Naive thymus-derived CD4-positive, alpha-beta T cell (primary cell): ENCODE measurements at regions not wholly inside any gene's neighbourhood (a gene's known extent, or its start where the extent isn't known, plus 50 kb on each side); places are given as distances from the start of the nearest gene placed in this dataset.

Experiments
- ATAC-seq: fragments of 150-1000 bp; cut with Tn5 transposase; 2 replicates; pipeline ENCODE4 v1.10.0; 2021; ENCODE audit warnings: mild to moderate bottlenecking, moderate library complexity
- CTCF ChIA-PET: fragments of 350-600 bp; sonication (Branson Sonifier 250); formaldehyde crosslinking; loops from one replicate; lab custom pipeline; 2021; ENCODE audit warnings: antibody characterized with exemption; lab: Charles Lee
- POLR2A ChIA-PET: fragments of 350-600 bp; sonication (Branson Sonifier 250); formaldehyde crosslinking; loops from one replicate; lab custom pipeline; 2021; ENCODE audit warnings: antibody characterized with exemption, inconsistent platforms; lab: Charles Lee
- DNase-seq, 9 donors: peaks; one replicate each; pipeline versions ENCODE4 v3.0.0 to v3.0.0-alpha.2; 2020 to 2022; ENCODE audit warnings: mixed read lengths in 1 of 9
- H3K27ac ChIP-seq: one replicate; pipeline ENCODE4 v1.7.0; 2013; ENCODE audit warnings: mild to moderate bottlenecking, low read depth, low read length, moderate library complexity
- H3K27me3 ChIP-seq, 2 donors: one replicate each; pipeline ENCODE4 v1.7.0; 2013; ENCODE audit warnings: low read length in 2 of 2, mild to moderate bottlenecking in 2 of 2, moderate library complexity in 2 of 2; ENCODE audit not compliant: control insufficient read depth in 2 of 2, insufficient read depth in 2 of 2
- H3K36me3 ChIP-seq, 3 experiments: 1 replicate in 2 of 3; 2 replicates in 1 of 3; pipeline ENCODE4 v1.7.0; 2013; ENCODE audit warnings: low read length in 3 of 3, mild to moderate bottlenecking in 3 of 3, moderate library complexity in 1 of 3; ENCODE audit not compliant: insufficient read depth in 3 of 3, control insufficient read depth in 2 of 3
- H3K4me1 ChIP-seq, 2 donors: one replicate each; pipeline ENCODE4 v1.7.0; 2013; ENCODE audit warnings: low read length in 2 of 2, mild to moderate bottlenecking in 2 of 2, moderate library complexity in 1 of 2; ENCODE audit not compliant: control insufficient read depth in 2 of 2, insufficient read depth in 2 of 2
- H3K4me3 ChIP-seq: 2 replicates; pipeline ENCODE4 v1.7.0; 2013; ENCODE audit warnings: mild to moderate bottlenecking, low read length
- H3K9me3 ChIP-seq, 3 experiments: 1 replicate in 2 of 3; 2 replicates in 1 of 3; pipeline ENCODE4 v1.7.0; 2013; ENCODE audit warnings: low read length in 3 of 3; ENCODE audit not compliant: control insufficient read depth in 2 of 3
- H3K27ac Mint-ChIP-seq, 9 donors: one replicate each; pipeline ENCODE4 v1.8.0; 2020 to 2022; ENCODE audit warnings: mixed read lengths in 9 of 9, mild to moderate bottlenecking in 8 of 9, moderate library complexity in 5 of 9, inconsistent platforms in 2 of 9
- H3K27me3 Mint-ChIP-seq, 5 donors: one replicate each; pipeline ENCODE4 v1.8.0; 2021 to 2022; ENCODE audit warnings: mixed read lengths in 5 of 5, mild to moderate bottlenecking in 1 of 5
- H3K36me3 Mint-ChIP-seq, 5 donors: one replicate each; pipeline ENCODE4 v1.8.0; 2020 to 2022; ENCODE audit warnings: mixed read lengths in 5 of 5, mild to moderate bottlenecking in 3 of 5, inconsistent platforms in 1 of 5
- H3K4me1 Mint-ChIP-seq, 7 donors: one replicate each; pipeline ENCODE4 v1.8.0; 2020 to 2022; ENCODE audit warnings: mixed read lengths in 7 of 7, mild to moderate bottlenecking in 3 of 7, inconsistent platforms in 1 of 7
- H3K4me3 Mint-ChIP-seq, 10 donors: one replicate each; pipeline ENCODE4 v1.8.0; 2020 to 2022; ENCODE audit warnings: mild to moderate bottlenecking in 10 of 10, mixed read lengths in 10 of 10, moderate library complexity in 6 of 10, inconsistent platforms in 2 of 10
- H3K9me3 Mint-ChIP-seq, 11 donors: one replicate each; pipeline ENCODE4 v1.8.0; 2020 to 2022; ENCODE audit warnings: mixed read lengths in 11 of 11, mild to moderate bottlenecking in 4 of 11, inconsistent platforms in 1 of 11, moderate library complexity in 1 of 11
- intact Hi-C, 2 donors: fragments of 100-400 bp; cut with micrococcal nuclease; formaldehyde crosslinking; loops; one replicate each; pipeline ENCODE4 v1.15.1; 2023

GRCh38 chr1:184301227-184301626 lies 85.6 kb upstream of the C1orf21 start:
- ATAC-seq: no peak
- Histone ChIP-seq H3K9me3 (no peaks in the 10 kb centered on the region), H3K4me3 (no peak overlapping the region), H3K36me3 (no peaks in the 10 kb centered on the region), H3K27ac (no peak overlapping the region), H3K27me3 (no peaks in the 10 kb centered on the region), H3K4me1 (no peaks in the 10 kb centered on the region)
- Mint-ChIP-seq H3K4me3 (no peak overlapping the region), H3K36me3 (no peaks in the 10 kb centered on the region), H3K9me3 (peaks cover 0 to 16% (median 5%) of the 10 kb centered on the region in 11 donors), H3K27ac (no peak overlapping the region), H3K4me1 (peaks cover 0 to 2% (median 0%) of the 10 kb centered on the region in 7 donors), H3K27me3 (peaks cover 4 to 20% (median 8%) of the 10 kb centered on the region in 5 donors)
- DNase-seq: no peak
- CTCF ChIA-PET: no interaction called here
- POLR2A ChIA-PET: no interaction called here
- intact Hi-C loops: no loop called here

GRCh38 chr1:184302346-184302745 lies 84.5 kb upstream of the C1orf21 start:
- ATAC-seq (no peak), DNase-seq (no peak)
- Mint-ChIP-seq H3K27me3 (peaks cover 7 to 19% (median 9%) of the 10 kb centered on the region in 5 donors), H3K4me3 (no peak overlapping the region), H3K9me3 (peaks cover 0 to 20% (median 5%) of the 10 kb centered on the region in 11 donors), H3K4me1 (no peaks in the 10 kb centered on the region), H3K27ac (no peak overlapping the region), H3K36me3 (no peaks in the 10 kb centered on the region)
- POLR2A ChIA-PET: no interaction called here
- H3K36me3 ChIP-seq: no peaks in the 10 kb centered on the region
- H3K27me3 ChIP-seq: no peaks in the 10 kb centered on the region
- CTCF ChIA-PET: no interaction called here
- intact Hi-C loops: no loop called here
- H3K9me3 ChIP-seq: no peaks in the 10 kb centered on the region
- no peaks in the 10 kb centered on the region for H3K4me1 ChIP-seq
- H3K27ac ChIP-seq: no peak overlapping the region
- H3K4me3 ChIP-seq: no peak overlapping the region

- no peak overlapping the region for H3K4me3 Mint-ChIP-seq
- POLR2A ChIA-PET: no interaction called here
- intact Hi-C loops: no loop called here
- peaks cover 14 to 33% (median 22%) of the 10 kb centered on the region in 5 donors for H3K27me3 Mint-ChIP-seq
- H3K4me1 ChIP-seq: no peaks in the 10 kb centered on the region
- H3K27ac Mint-ChIP-seq: no peak overlapping the region
- no peaks in the 10 kb centered on the region for H3K9me3 ChIP-seq
- no peaks in the 10 kb centered on the region for H3K27me3 ChIP-seq
- H3K27ac ChIP-seq: no peak overlapping the region
- no peak for DNase-seq
- H3K36me3 ChIP-seq: no peaks in the 10 kb centered on the region
- CTCF ChIA-PET: no interaction called here
- no peak overlapping the region for H3K4me3 ChIP-seq
- H3K36me3 Mint-ChIP-seq: no peaks in the 10 kb centered on the region
- H3K9me3 Mint-ChIP-seq: peaks cover 0 to 7% (median 0%) of the 10 kb centered on the region in 11 donors
- no peak for ATAC-seq
- H3K4me1 Mint-ChIP-seq: no peaks in the 10 kb centered on the region
Observed at GRCh38 chr1:184310157-184310819, 76.5 kb upstream of the C1orf21 start.

GRCh38 chr1:184311580-184311979 lies 75.2 kb upstream of the C1orf21 start:
- Mint-ChIP-seq H3K36me3 (no peaks in the 10 kb centered on the region), H3K27ac (no peak overlapping the region), H3K27me3 (peaks cover 15 to 38% (median 25%) of the 10 kb centered on the region in 5 donors), H3K4me1 (no peaks in the 10 kb centered on the region), H3K9me3 (peaks cover 0 to 5% (median 0%) of the 10 kb centered on the region in 11 donors), H3K4me3 (no peak overlapping the region)
- Histone ChIP-seq H3K9me3 (no peaks in the 10 kb centered on the region), H3K27ac (no peak overlapping the region), H3K4me3 (no peak overlapping the region), H3K36me3 (no peaks in the 10 kb centered on the region), H3K4me1 (no peaks in the 10 kb centered on the region), H3K27me3 (no peaks in the 10 kb centered on the region)
- DNase-seq (no peak), ATAC-seq (no peak)
- CTCF ChIA-PET: no interaction called here
- POLR2A ChIA-PET: no interaction called here
- intact Hi-C loops: no loop called here

GRCh38 chr1:184315254-184315653 lies 71.6 kb upstream of the C1orf21 start:
- Histone ChIP-seq H3K36me3 (no peaks in the 10 kb centered on the region), H3K9me3 (no peaks in the 10 kb centered on the region), H3K4me1 (no peaks in the 10 kb centered on the region), H3K27me3 (no peaks in the 10 kb centered on the region), H3K4me3 (no peak overlapping the region), H3K27ac (no peak overlapping the region)
- ATAC-seq: no peak
- CTCF ChIA-PET: no interaction called here
- H3K9me3 Mint-ChIP-seq: no peaks in the 10 kb centered on the region
- peaks cover 6 to 27% (median 21%) of the 10 kb centered on the region in 5 donors for H3K27me3 Mint-ChIP-seq
- H3K36me3 Mint-ChIP-seq: no peaks in the 10 kb centered on the region
- POLR2A ChIA-PET: no interaction called here
- intact Hi-C loops: no loop called here
- H3K4me3 Mint-ChIP-seq: no peak overlapping the region
- no peaks in the 10 kb centered on the region for H3K4me1 Mint-ChIP-seq
- H3K27ac Mint-ChIP-seq: no peak overlapping the region
- no peak for DNase-seq

- H3K4me1 Mint-ChIP-seq: no peaks in the 10 kb centered on the region
- POLR2A ChIA-PET: no interaction called here
Observed at GRCh38 chr1:184319879-184320278, 67.0 kb upstream of the C1orf21 start.

GRCh38 chr1:184322253-184322652 lies 64.6 kb upstream of the C1orf21 start:
- H3K36me3 ChIP-seq: no peaks in the 10 kb centered on the region

More at GRCh38 chr1:184319879-184320278, 67.0 kb upstream of the C1orf21 start:
- DNase-seq (no peak), ATAC-seq (no peak)
- no peak overlapping the region for H3K27ac Mint-ChIP-seq
- Histone ChIP-seq H3K36me3 (no peaks in the 10 kb centered on the region), H3K4me3 (no peak overlapping the region), H3K27me3 (no peaks in the 10 kb centered on the region), H3K9me3 (no peaks in the 10 kb centered on the region), H3K4me1 (no peaks in the 10 kb centered on the region), H3K27ac (no peak overlapping the region)
- H3K9me3 Mint-ChIP-seq: no peaks in the 10 kb centered on the region
- intact Hi-C loops: no loop called here
- H3K36me3 Mint-ChIP-seq: no peaks in the 10 kb centered on the region
- CTCF ChIA-PET: no interaction called here
- peaks cover 7 to 29% (median 20%) of the 10 kb centered on the region in 5 donors for H3K27me3 Mint-ChIP-seq
- H3K4me3 Mint-ChIP-seq: no peak overlapping the region

More at GRCh38 chr1:184322253-184322652, 64.6 kb upstream of the C1orf21 start:
- Histone ChIP-seq H3K4me1 (no peaks in the 10 kb centered on the region), H3K27me3 (no peaks in the 10 kb centered on the region), H3K9me3 (no peaks in the 10 kb centered on the region), H3K4me3 (no peak overlapping the region), H3K27ac (no peak overlapping the region)
- Mint-ChIP-seq H3K36me3 (no peaks in the 10 kb centered on the region), H3K9me3 (no peaks in the 10 kb centered on the region), H3K27me3 (peaks cover 0 to 20% (median 10%) of the 10 kb centered on the region in 5 donors), H3K4me3 (no peak overlapping the region), H3K4me1 (no peaks in the 10 kb centered on the region), H3K27ac (no peak overlapping the region)
- DNase-seq: no peak
- intact Hi-C loops: no loop called here
- POLR2A ChIA-PET: no interaction called here
- CTCF ChIA-PET: no interaction called here
- ATAC-seq: no peak
